GM13976 (cell line): ENCODE measurements at regions not wholly inside any gene's neighbourhood (a gene's known extent, or its start where the extent isn't known, plus 50 kb on each side); places are given as distances from the start of the nearest gene placed in this dataset.
"Not testable (repeated sequence)": the region's sequence is repeated elsewhere in the genome, so short reads cannot be mapped to it uniquely, and the experiment has no call there.

Experiments
- DNase-seq: peaks from one replicate; pipeline ENCODE4 v3.0.0; 2012; ENCODE audit warnings: low spot score
- in situ Hi-C: fragments of 300-500 bp; cut with MboI; formaldehyde crosslinking; loops from one replicate; pipeline ENCODE4 v1.12.0; 2022; ENCODE audit warnings: low sequenced_read_pairs, mixed read lengths, inconsistent platforms; ENCODE audit not compliant: unreplicated experiment
- TF ChIP-seq, protein P1 (sequence below): IDR thresholded peaks from 2 replicates; pipeline ENCODE4 v1.5.1; 2012; ENCODE audit warnings: borderline replicate concordance, mild to moderate bottlenecking; ENCODE audit not compliant: insufficient read depth; ENCODE audit errors: extremely low read depth, missing control alignments, control extremely low read depth

DNA sequence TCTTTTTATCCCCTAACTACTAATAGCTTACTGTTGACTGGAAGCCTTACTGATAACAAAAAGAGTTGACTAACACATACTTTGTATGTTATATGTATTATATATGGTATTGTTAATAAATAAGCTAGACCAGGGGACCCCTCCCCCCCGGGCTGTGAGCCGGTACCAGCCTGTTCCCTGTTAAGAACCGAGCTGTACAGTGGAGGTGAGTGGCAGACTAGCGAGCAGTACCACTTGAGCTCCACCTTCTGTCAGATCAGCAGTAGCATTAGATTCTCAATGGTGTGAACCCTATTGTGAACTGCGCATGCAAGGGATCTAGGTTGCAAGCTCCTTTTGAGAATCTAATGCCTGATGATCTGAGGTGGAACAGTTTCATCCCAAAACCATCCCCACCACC, 377.0 kb downstream of the IPMK start:
- DNase-seq = no peak
- TF ChIP-seq, protein P1, sequence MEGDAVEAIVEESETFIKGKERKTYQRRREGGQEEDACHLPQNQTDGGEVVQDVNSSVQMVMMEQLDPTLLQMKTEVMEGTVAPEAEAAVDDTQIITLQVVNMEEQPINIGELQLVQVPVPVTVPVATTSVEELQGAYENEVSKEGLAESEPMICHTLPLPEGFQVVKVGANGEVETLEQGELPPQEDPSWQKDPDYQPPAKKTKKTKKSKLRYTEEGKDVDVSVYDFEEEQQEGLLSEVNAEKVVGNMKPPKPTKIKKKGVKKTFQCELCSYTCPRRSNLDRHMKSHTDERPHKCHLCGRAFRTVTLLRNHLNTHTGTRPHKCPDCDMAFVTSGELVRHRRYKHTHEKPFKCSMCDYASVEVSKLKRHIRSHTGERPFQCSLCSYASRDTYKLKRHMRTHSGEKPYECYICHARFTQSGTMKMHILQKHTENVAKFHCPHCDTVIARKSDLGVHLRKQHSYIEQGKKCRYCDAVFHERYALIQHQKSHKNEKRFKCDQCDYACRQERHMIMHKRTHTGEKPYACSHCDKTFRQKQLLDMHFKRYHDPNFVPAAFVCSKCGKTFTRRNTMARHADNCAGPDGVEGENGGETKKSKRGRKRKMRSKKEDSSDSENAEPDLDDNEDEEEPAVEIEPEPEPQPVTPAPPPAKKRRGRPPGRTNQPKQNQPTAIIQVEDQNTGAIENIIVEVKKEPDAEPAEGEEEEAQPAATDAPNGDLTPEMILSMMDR = no peak
- in situ Hi-C loops = no loop called here

- in situ Hi-C loops, DNase-seq: not testable (repeated sequence)
These were observed 382.1 kb downstream of the IPMK start for GRCh38 chr10:57885618-57885968.

DNA sequence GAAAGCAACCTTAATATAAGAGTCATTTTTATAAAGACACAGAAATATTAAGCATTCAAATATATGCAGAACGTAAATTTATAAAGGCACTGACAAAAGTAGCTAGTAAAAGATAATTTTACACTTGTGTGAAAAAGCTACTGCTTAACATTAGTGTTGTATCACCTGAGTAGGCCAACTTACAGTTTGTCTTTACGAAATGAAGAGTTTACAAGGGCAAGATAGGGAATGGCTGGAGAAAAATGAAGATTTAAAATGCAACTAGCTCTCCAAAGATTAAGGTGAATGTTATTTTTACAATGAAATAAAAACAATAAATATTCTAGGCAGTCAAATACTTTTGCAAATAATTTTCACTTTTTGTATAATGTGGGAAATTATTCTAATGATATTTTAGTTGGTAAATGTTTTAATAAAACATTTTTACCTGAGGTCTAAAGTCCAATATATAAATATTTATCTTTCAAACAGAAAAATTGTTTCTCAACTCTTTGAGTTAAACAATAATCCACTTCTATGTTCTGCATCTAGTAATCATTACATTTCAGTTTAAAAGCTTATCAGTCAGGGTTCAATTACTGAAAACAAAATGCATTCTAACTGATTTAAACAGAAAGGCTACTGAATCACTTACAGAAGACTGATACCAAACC, 382.6 kb downstream of the IPMK start:
- no peak for DNase-seq
- TF ChIP-seq, protein P1 = no peak
- in situ Hi-C loops = no loop called here

GRCh38 chr10:57884407-57884806, 383.3 kb downstream of the IPMK start:
- DNase-seq = no peak
- in situ Hi-C loops = no loop called here
- TF ChIP-seq, protein P1 = no peak

GRCh38 chr10:57880446-57881227, 387.1 kb downstream of the IPMK start:
- no peak for DNase-seq
- in situ Hi-C loops = no loop called here
- TF ChIP-seq, protein P1 = no peak

GRCh38 chr10:57874810-57875209, 392.9 kb downstream of the IPMK start:
- no peak for DNase-seq
- in situ Hi-C loops = no loop called here
- TF ChIP-seq, protein P1 = no peak

- TF ChIP-seq, protein P1 = no peak
- in situ Hi-C loops = no loop called here
- no peak for DNase-seq
These were observed 400.5 kb downstream of the IPMK start for GRCh38 chr10:57867241-57867640.
